ENCODE measurements at regions not wholly inside any gene's neighbourhood (a gene's known extent, or its start where the extent isn't known, plus 50 kb on each side); places are given as distances from the start of the nearest gene placed in this dataset.

- peak; percentile 31 for DNase-seq (ENCODE audit: low read depth, low spot score)
- in situ Hi-C loops (cut with HindIII; ENCODE audit: low sequenced_read_pairs), result no loop called here
- TF ChIP-seq CTCF (IDR thresholded peaks at IDR 0.05; ENCODE audit: low read depth, low read length), result no peak
- no peak overlapping the region for H3K4me3 ChIP-seq (ENCODE audit: low read depth, low read length)
Observed at GRCh38 chr5:33074548-33074947, 363.4 kb downstream of the NPR3 start.

GRCh38 chr5:33075731-33076130 lies 364.6 kb downstream of the NPR3 start:
- in situ Hi-C loops (cut with HindIII; ENCODE audit: low sequenced_read_pairs), result no loop called here
- H3K4me3 ChIP-seq (ENCODE audit: low read depth, low read length), result no peak overlapping the region
- TF ChIP-seq CTCF (IDR thresholded peaks at IDR 0.05; ENCODE audit: low read depth, low read length), result no peak
- DNase-seq (ENCODE audit: low read depth, low spot score), result no peak

- no peak for DNase-seq (ENCODE audit: low read depth, low spot score)
- in situ Hi-C loops (cut with HindIII; ENCODE audit: low sequenced_read_pairs), result no loop called here
Observed at GRCh38 chr5:33079548-33079947, 361.2 kb upstream of the TARS1 start.

GRCh38 chr5:33080287-33080686 lies 360.5 kb upstream of the TARS1 start:
- DNase-seq (ENCODE audit: low read depth, low spot score), result no peak
- H3K4me3 ChIP-seq (ENCODE audit: low read depth, low read length), result no peak overlapping the region
- no peak for TF ChIP-seq CTCF (IDR thresholded peaks at IDR 0.05; ENCODE audit: low read depth, low read length)
- in situ Hi-C loops (cut with HindIII; ENCODE audit: low sequenced_read_pairs), result no loop called here

More at GRCh38 chr5:33079548-33079947, 361.2 kb upstream of the TARS1 start:
- no peak for TF ChIP-seq CTCF (IDR thresholded peaks at IDR 0.05; ENCODE audit: low read depth, low read length)
- no peak overlapping the region for H3K4me3 ChIP-seq (ENCODE audit: low read depth, low read length)

- TF ChIP-seq CTCF (IDR thresholded peaks at IDR 0.05; ENCODE audit: low read depth, low read length), result no peak
- H3K4me3 ChIP-seq (ENCODE audit: low read depth, low read length), result no peak overlapping the region
- in situ Hi-C loops (cut with HindIII; ENCODE audit: low sequenced_read_pairs), result no loop called here
- DNase-seq (ENCODE audit: low read depth, low spot score), result no peak
Observed at GRCh38 chr5:33088176-33088575, 352.6 kb upstream of the TARS1 start.

- in situ Hi-C loops (cut with HindIII; ENCODE audit: low sequenced_read_pairs), result no loop called here
- TF ChIP-seq CTCF (IDR thresholded peaks at IDR 0.05; ENCODE audit: low read depth, low read length), result no peak
- H3K4me3 ChIP-seq (ENCODE audit: low read depth, low read length), result no peak overlapping the region
- peak; percentile 59 for DNase-seq (ENCODE audit: low read depth, low spot score)
Observed at GRCh38 chr5:33091571-33092363, 349.0 kb upstream of the TARS1 start.
